Stimulated activated CD8-positive, alpha-beta memory T cell treated with anti-CD3 and anti-CD28 coated beads, Interleukin-15, amount 100 ng/mL, for 1 hour (primary cell): ENCODE measurements at regions not wholly inside any gene's neighbourhood (a gene's known extent, or its start where the extent isn't known, plus 50 kb on each side); places are given as distances from the start of the nearest gene placed in this dataset.
"Not testable (repeated sequence)": the region's sequence is repeated elsewhere in the genome, so short reads cannot be mapped to it uniquely, and the experiment has no call there.

Experiments used
- DNase-seq: peaks from one replicate; pipeline ENCODE4 v3.0.0-alpha.2; 2020; ENCODE audit warnings: low read depth

- DNase-seq: no peak
Measured at GRCh38 chr6:130672153-130672552, 155.1 kb upstream of the SMLR1 start.

GRCh38 chr6:130674604-130675003 lies 152.6 kb upstream of the SMLR1 start:
- DNase-seq: no peak

GRCh38 chr6:130675072-130675471 lies 152.1 kb upstream of the SMLR1 start:
- DNase-seq: no peak

- no peak for DNase-seq
Measured at GRCh38 chr6:130676077-130676772, 151.0 kb upstream of the SMLR1 start.

GRCh38 chr6:130676773-130677144 lies 150.4 kb upstream of the SMLR1 start:
- no peak for DNase-seq

- DNase-seq: no peak
Measured at GRCh38 chr6:130677312-130677711, 149.9 kb upstream of the SMLR1 start.

GRCh38 chr6:130677766-130678165 lies 149.4 kb upstream of the SMLR1 start:
- no peak for DNase-seq

- no peak for DNase-seq
Measured at GRCh38 chr6:130679684-130680083, 147.5 kb upstream of the SMLR1 start.

- no peak for DNase-seq
Measured at GRCh38 chr6:130680116-130680515, 147.1 kb upstream of the SMLR1 start.

GRCh38 chr6:130681028-130681427 lies 146.2 kb upstream of the SMLR1 start:
- no peak for DNase-seq

GRCh38 chr6:130682066-130682465 lies 145.1 kb upstream of the SMLR1 start:
- no peak for DNase-seq

GRCh38 chr6:130683761-130684517 lies 143.3 kb upstream of the SMLR1 start:
- DNase-seq: no peak

- DNase-seq: no peak
Measured at GRCh38 chr6:130692659-130693058, 134.5 kb upstream of the SMLR1 start.

- DNase-seq: no peak
Measured at GRCh38 chr6:130693944-130694343, 133.3 kb upstream of the SMLR1 start.

- no peak for DNase-seq
Measured at GRCh38 chr6:130694606-130695005, 132.6 kb upstream of the SMLR1 start.

GRCh38 chr6:130696806-130697205 lies 130.4 kb upstream of the SMLR1 start:
- no peak for DNase-seq

GRCh38 chr6:130697271-130697994 lies 129.8 kb upstream of the SMLR1 start:
- DNase-seq: no peak

GRCh38 chr6:130697995-130698535 lies 129.1 kb upstream of the SMLR1 start:
- peak; percentile 24 for DNase-seq

- DNase-seq: no peak
Measured at GRCh38 chr6:130699742-130700141, 127.5 kb upstream of the SMLR1 start.

GRCh38 chr6:130700397-130700796 lies 126.8 kb upstream of the SMLR1 start:
- no peak for DNase-seq

GRCh38 chr6:130708338-130708737 lies 118.9 kb upstream of the SMLR1 start:
- DNase-seq: no peak

GRCh38 chr6:130711641-130712040 lies 115.6 kb upstream of the SMLR1 start:
- DNase-seq: not testable (repeated sequence)

GRCh38 chr6:130713144-130713543 lies 114.1 kb upstream of the SMLR1 start:
- DNase-seq: no peak
